Colonic mucosa (tissue), 4 donors: ENCODE measurements at regions not wholly inside any gene's neighbourhood (a gene's known extent, or its start where the extent isn't known, plus 50 kb on each side); places are given as distances from the start of the nearest gene placed in this dataset.

Experiments
- DNase-seq: peaks from one replicate; pipeline ENCODE4 v3.0.0-alpha.2; 2020
- H3K27ac ChIP-seq: fragments of 200-600 bp; one replicate; pipeline ENCODE4 v1.8.0; 2021
- H3K27me3 ChIP-seq: fragments of 200-600 bp; one replicate; pipeline ENCODE4 v1.8.0; 2021
- H3K36me3 ChIP-seq: fragments of 200-600 bp; one replicate; pipeline ENCODE4 v1.8.0; 2021
- H3K4me1 ChIP-seq: fragments of 200-600 bp; one replicate; pipeline ENCODE4 v1.8.0; 2021; ENCODE audit warnings: mild to moderate bottlenecking
- H3K4me3 ChIP-seq: fragments of 200-600 bp; one replicate; pipeline ENCODE4 v1.8.0; 2021
- H3K9ac ChIP-seq, 2 donors: one replicate each; pipeline ENCODE4 v1.7.0; 2013; ENCODE audit warnings: control low read depth in 2 of 2, low read depth in 2 of 2, low read length in 2 of 2
- H3K9me3 ChIP-seq: fragments of 200-600 bp; one replicate; pipeline ENCODE4 v1.8.0; 2021
- intact Hi-C: fragments of 100-400 bp; cut with DNase I; formaldehyde crosslinking; loops from one replicate; pipeline ENCODE4 v1.14.1; 2022
- TF ChIP-seq, protein P1 (sequence below): fragments of 200-600 bp; IDR thresholded peaks from one replicate; pipeline ENCODE4 v1.8.0; 2022; ENCODE audit warnings: antibody characterized with exemption, mild to moderate bottlenecking
- donor health status: healthy.
- donor health status: DM: no; HTN: no; CAD: no.
- donor health status: DM: no; HTN: no; CAD: no.

DNA sequence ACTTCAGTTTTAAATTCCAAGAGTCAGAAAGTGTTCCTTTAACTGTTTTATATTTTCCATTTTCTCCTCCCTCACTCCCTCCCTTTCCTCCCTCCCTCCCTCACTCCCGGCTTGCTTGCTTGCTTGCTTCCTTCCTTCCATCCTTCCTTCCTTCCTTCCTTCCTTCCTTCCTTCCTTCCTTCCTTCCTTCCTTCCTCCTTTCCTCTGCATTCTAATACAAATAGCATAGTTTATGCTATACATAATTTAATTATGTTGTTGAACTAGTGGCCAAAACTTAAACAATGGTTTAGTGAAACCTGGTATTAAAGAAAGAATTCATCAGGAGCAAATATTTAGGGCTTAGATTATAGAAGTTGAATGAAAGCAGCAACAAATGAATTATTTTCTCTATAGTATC is 188.5 kb upstream of the OLFM3 start:
- Histone ChIP-seq H3K4me3 (no peak overlapping the region), H3K36me3 (no peaks in the 10 kb centered on the region), H3K27me3 (no peaks in the 10 kb centered on the region), H3K27ac (no peak overlapping the region), H3K9ac (no peak overlapping the region), H3K9me3 (no peaks in the 10 kb centered on the region), H3K4me1 (no peaks in the 10 kb centered on the region)
- intact Hi-C loops: no loop called here
- DNase-seq: no peak
- TF ChIP-seq, protein P1, sequence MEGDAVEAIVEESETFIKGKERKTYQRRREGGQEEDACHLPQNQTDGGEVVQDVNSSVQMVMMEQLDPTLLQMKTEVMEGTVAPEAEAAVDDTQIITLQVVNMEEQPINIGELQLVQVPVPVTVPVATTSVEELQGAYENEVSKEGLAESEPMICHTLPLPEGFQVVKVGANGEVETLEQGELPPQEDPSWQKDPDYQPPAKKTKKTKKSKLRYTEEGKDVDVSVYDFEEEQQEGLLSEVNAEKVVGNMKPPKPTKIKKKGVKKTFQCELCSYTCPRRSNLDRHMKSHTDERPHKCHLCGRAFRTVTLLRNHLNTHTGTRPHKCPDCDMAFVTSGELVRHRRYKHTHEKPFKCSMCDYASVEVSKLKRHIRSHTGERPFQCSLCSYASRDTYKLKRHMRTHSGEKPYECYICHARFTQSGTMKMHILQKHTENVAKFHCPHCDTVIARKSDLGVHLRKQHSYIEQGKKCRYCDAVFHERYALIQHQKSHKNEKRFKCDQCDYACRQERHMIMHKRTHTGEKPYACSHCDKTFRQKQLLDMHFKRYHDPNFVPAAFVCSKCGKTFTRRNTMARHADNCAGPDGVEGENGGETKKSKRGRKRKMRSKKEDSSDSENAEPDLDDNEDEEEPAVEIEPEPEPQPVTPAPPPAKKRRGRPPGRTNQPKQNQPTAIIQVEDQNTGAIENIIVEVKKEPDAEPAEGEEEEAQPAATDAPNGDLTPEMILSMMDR: no peak

DNA sequence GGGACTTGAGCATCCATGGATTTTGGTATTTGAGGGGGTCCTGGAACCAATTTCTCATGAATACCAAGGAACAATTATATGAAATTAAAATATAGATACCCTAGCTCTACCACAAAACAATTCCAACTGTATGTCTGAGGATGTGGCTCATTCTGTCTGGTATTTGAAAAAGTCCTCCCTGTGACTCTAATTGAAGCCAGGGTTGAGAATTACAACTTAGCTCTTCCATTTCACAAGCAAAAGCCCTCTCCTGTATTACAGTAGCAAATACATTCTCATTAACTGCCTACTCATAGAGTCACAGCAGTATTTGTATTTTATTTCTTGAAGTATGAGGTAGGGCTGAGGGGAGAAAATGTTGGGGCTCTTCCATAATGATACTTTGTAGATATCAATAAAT is 187.8 kb upstream of the OLFM3 start:
- H3K27ac ChIP-seq: no peak overlapping the region
- intact Hi-C loops: no loop called here
- H3K9me3 ChIP-seq: no peaks in the 10 kb centered on the region
- no peak overlapping the region for H3K9ac ChIP-seq
- DNase-seq: no peak
- TF ChIP-seq, protein P1: no peak
- no peaks in the 10 kb centered on the region for H3K27me3 ChIP-seq
- no peak overlapping the region for H3K4me3 ChIP-seq
- H3K36me3 ChIP-seq: no peaks in the 10 kb centered on the region
- no peaks in the 10 kb centered on the region for H3K4me1 ChIP-seq

DNA sequence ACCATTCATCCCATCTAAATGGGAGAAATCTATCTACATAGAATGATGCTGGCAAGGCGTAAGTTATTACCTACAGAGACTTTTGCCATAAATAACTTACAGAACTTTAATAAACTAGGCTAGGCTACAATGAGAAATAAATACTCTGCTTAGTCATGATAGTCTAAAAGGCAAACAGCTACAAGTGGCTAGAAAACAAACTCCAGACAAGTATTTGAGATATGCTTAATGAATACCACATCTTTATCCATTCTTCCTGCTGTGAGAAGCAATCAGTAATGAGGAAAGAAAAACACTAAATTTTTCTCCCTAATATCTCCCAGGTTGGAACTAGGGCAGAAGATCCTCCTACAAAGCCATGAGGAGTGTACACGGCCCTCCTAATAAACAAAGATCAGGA is 187.0 kb upstream of the OLFM3 start:
- no peak for DNase-seq
- no peaks in the 10 kb centered on the region for H3K36me3 ChIP-seq
- intact Hi-C loops: no loop called here
- no peak overlapping the region for H3K27ac ChIP-seq
- H3K4me1 ChIP-seq: no peaks in the 10 kb centered on the region
- TF ChIP-seq, protein P1: no peak
- no peaks in the 10 kb centered on the region for H3K27me3 ChIP-seq
- H3K9me3 ChIP-seq: no peaks in the 10 kb centered on the region
- H3K4me3 ChIP-seq: no peak overlapping the region
- H3K9ac ChIP-seq: no peak overlapping the region

DNA sequence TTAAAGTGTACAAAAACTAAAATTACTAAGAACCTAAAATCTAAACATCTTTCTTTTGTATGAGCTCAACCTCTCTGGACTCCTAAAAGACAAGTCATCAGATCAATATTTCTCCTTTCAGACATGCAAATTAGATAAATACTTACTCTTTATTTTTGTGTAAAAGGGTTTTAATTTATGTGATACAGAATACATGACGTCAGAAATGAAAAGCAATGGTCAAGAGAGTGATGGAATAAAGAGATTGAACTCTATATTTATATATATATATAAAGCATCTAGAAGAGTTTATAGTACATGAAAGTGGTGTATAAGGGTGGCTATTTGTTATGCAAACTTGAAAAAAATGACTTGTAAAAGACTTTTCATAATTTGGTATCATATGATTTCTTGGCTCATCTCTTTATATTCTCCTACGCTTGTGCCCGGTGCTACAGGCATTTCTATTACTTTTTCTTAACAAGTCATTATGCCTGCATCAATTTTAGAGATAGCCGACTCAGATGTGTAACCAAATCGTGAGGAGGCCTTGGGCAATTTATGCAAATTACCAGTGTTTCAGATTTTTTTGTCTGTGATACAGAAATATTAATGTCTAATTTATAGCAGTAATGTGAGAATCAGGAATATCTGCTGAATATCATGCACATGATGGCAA is 186.0 kb upstream of the OLFM3 start:
- Histone ChIP-seq H3K9ac (no peak overlapping the region), H3K4me3 (no peak overlapping the region), H3K27me3 (no peaks in the 10 kb centered on the region), H3K27ac (no peak overlapping the region), H3K36me3 (no peaks in the 10 kb centered on the region), H3K4me1 (no peaks in the 10 kb centered on the region), H3K9me3 (no peaks in the 10 kb centered on the region)
- DNase-seq: no peak
- TF ChIP-seq, protein P1: no peak
- intact Hi-C loops: no loop called here

DNA sequence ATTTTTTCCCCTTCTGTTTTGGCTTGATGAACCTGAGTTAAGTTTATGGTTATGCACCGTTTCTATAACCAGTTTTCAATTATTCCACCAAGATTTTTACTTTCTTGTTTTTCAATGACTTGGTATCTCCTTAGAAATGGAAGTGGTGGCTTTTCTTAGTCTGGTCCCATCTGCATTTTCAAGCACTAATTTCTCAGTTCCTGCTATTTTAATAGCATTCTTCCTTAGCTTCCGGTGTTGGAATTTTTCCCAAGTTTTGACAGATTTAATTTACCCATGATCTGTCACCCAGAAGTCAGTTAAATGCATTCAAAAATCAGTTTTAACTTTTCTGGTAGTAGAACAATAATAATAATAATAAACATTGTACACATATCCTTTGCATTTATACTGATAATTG is 184.6 kb upstream of the OLFM3 start:
- no peak for DNase-seq
- Histone ChIP-seq H3K4me1 (no peaks in the 10 kb centered on the region), H3K27me3 (no peaks in the 10 kb centered on the region), H3K36me3 (no peaks in the 10 kb centered on the region), H3K4me3 (no peak overlapping the region), H3K9me3 (no peaks in the 10 kb centered on the region), H3K27ac (no peak overlapping the region), H3K9ac (no peak overlapping the region)
- intact Hi-C loops: no loop called here
- TF ChIP-seq, protein P1: no peak
